SK-N-SH (cell line): ENCODE measurements at regions not wholly inside any gene's neighbourhood (a gene's known extent, or its start where the extent isn't known, plus 50 kb on each side); places are given as distances from the start of the nearest gene placed in this dataset.
"Not testable (repeated sequence)": the region's sequence is repeated elsewhere in the genome, so short reads cannot be mapped to it uniquely, and the experiment has no call there.

Source experiments
- CTCF ChIA-PET: fragments of 300-600, 350-600 bp; formaldehyde crosslinking; extraction: SDS; loops from one replicate; lab custom pipeline; 2021; lab: Yijun Ruan, JAX
- POLR2A ChIA-PET: fragments of 350-600 bp; sonication (Branson Sonifier 250); formaldehyde crosslinking; extraction: SDS; loops from one replicate; lab custom pipeline; 2020; ENCODE audit warnings: antibody characterized with exemption, inconsistent platforms; lab: Yijun Ruan, JAX
- DNase-seq: peaks from one replicate; pipeline ENCODE4 v3.0.0; 2012
- H2AFZ ChIP-seq: fragments of 200-600 bp; sonication (generic); 2 replicates; pipeline ENCODE4 v1.8.1; 2016; ENCODE audit warnings: antibody characterized with exemption, mild to moderate bottlenecking, low read depth
- H3F3A ChIP-seq: fragments of 200-600 bp; sonication (generic); replicated peaks from 2 replicates; pipeline ENCODE3; 2016; ENCODE audit warnings: antibody characterized with exemption, mild to moderate bottlenecking; ENCODE audit not compliant: insufficient read depth
- H3K27ac ChIP-seq, 2 experiments: fragments of 200-500 bp in 1 of 2; fragments of 200-600 bp in 1 of 2; sonication (Bioruptor generic) in 1 of 2; sonication (generic), shearing (Covaris generic) in 1 of 2; 2 replicates each; pipeline versions ENCODE4 v1.5.1 to v1.6.1; 2014 to 2016; ENCODE audit warnings: low read depth in 2 of 2, inconsistent platforms in 1 of 2, low read length in 1 of 2, mild to moderate bottlenecking in 1 of 2, mixed read lengths in 1 of 2
- H3K27me3 ChIP-seq: fragments of 200-600 bp; sonication (generic), shearing (Covaris generic); 2 replicates; pipeline ENCODE4 v1.6.1; 2016; ENCODE audit warnings: mixed run types; ENCODE audit not compliant: insufficient read depth
- H3K36me3 ChIP-seq, 2 experiments: fragments of 200-500 bp in 1 of 2; fragments of 200-600 bp in 1 of 2; sonication (Bioruptor generic) in 1 of 2; sonication (generic) in 1 of 2; replicated peaks in 1 of 2; 2 replicates each; pipeline versions ENCODE3 to v1.5.1; 2014 to 2016; ENCODE audit warnings: low read length in 1 of 2, mild to moderate bottlenecking in 1 of 2; ENCODE audit not compliant: insufficient read depth in 2 of 2, control insufficient read depth in 1 of 2
- H3K4me1 ChIP-seq, 2 experiments: fragments of 200-500 bp in 1 of 2; fragments of 200-600 bp in 1 of 2; sonication (Bioruptor generic) in 1 of 2; sonication (generic), shearing (Covaris generic) in 1 of 2; 2 replicates each; pipeline versions ENCODE4 v1.5.1 to v1.6.1; 2014 to 2016; ENCODE audit warnings: low read depth in 1 of 2, low read length in 1 of 2, mixed run types in 1 of 2; ENCODE audit not compliant: insufficient read depth in 2 of 2, control insufficient read depth in 1 of 2
- H3K4me2 ChIP-seq: fragments of 200-600 bp; sonication (generic), shearing (Covaris generic); 2 replicates; pipeline ENCODE4 v1.6.1; 2017; ENCODE audit warnings: mixed run types
- H3K4me3 ChIP-seq, 2 experiments: fragments of 200-500 bp in 1 of 2; fragments of 200-600 bp in 1 of 2; sonication (Bioruptor generic) in 1 of 2; sonication (generic), shearing (Covaris generic) in 1 of 2; 2 replicates each; pipeline versions ENCODE4 v1.5.1 to v1.8.1; 2014 to 2016; ENCODE audit warnings: low read depth in 2 of 2, inconsistent platforms in 1 of 2, low read length in 1 of 2, mild to moderate bottlenecking in 1 of 2, mixed read lengths in 1 of 2, moderate library complexity in 1 of 2
- H3K79me2 ChIP-seq: fragments of 200-600 bp; sonication (generic); 2 replicates; pipeline ENCODE4 v1.8.1; 2017; ENCODE audit warnings: mild to moderate bottlenecking; ENCODE audit not compliant: insufficient read depth
- H3K9ac ChIP-seq: fragments of 200-600 bp; sonication (generic); 2 replicates; pipeline ENCODE4 v1.6.1; 2017; ENCODE audit warnings: mixed run types
- H3K9me2 ChIP-seq: fragments of 200-600 bp; sonication (generic); 2 replicates; pipeline ENCODE4 v1.6.1; 2017; ENCODE audit warnings: mixed run types
- H3K9me3 ChIP-seq: fragments of 200-600 bp; sonication (generic); 2 replicates; pipeline ENCODE4 v1.6.1; 2017; ENCODE audit warnings: mixed run types, mild to moderate bottlenecking, moderate library complexity
- H4K20me1 ChIP-seq: fragments of 200-600 bp; sonication (generic); 2 replicates; pipeline ENCODE4 v1.6.1; 2017; ENCODE audit warnings: mild to moderate bottlenecking, mixed run types; ENCODE audit not compliant: insufficient read depth
- CHD2 ChIP-seq: fragments of 150-350 bp; IDR thresholded peaks from 2 replicates; pipeline ENCODE4 v1.6.1; 2018; ENCODE audit warnings: low read length; ENCODE audit not compliant: partially characterized antibody
- ELF1 ChIP-seq: IDR thresholded peaks from 2 replicates; pipeline ENCODE4 v1.4.0; 2012
- EZH2phosphoT487 ChIP-seq: fragments of 200-600 bp; sonication (generic); IDR thresholded peaks from 2 replicates; pipeline ENCODE4 v1.6.1; 2017; ENCODE audit warnings: low read depth, mixed run types, mild to moderate bottlenecking, antibody characterized with exemption, moderate library complexity, borderline replicate concordance
- FOXM1 ChIP-seq: IDR thresholded peaks from 2 replicates; pipeline ENCODE4 v1.4.0; 2012; ENCODE audit warnings: low read depth, mild to moderate bottlenecking
- GABPA ChIP-seq: IDR thresholded peaks from 2 replicates; pipeline ENCODE4 v1.4.0; 2012; ENCODE audit warnings: low read depth, mild to moderate bottlenecking
- GATA2 ChIP-seq: sonication (generic); formaldehyde crosslinking; IDR thresholded peaks from 2 replicates; pipeline ENCODE4 v1.5.0; 2020; ENCODE audit warnings: mild to moderate bottlenecking, missing genetic modification reagents
- JUND ChIP-seq: IDR thresholded peaks from 2 replicates; pipeline ENCODE4 v1.4.0; 2012
- MXI1 ChIP-seq: IDR thresholded peaks from 2 replicates; pipeline ENCODE4 v1.6.1; 2012; ENCODE audit warnings: mild to moderate bottlenecking, low read depth, low read length, improper control_type of control experiment
- NFIC ChIP-seq: IDR thresholded peaks from 2 replicates; pipeline ENCODE4 v1.4.0; 2012; ENCODE audit warnings: borderline replicate concordance
- POLR2AphosphoS5 ChIP-seq: IDR thresholded peaks from 2 replicates; pipeline ENCODE4 v1.6.1; 2012; ENCODE audit warnings: low read depth, low read length
- RAD21 ChIP-seq: IDR thresholded peaks from 2 replicates; pipeline ENCODE4 v1.6.1; 2012; ENCODE audit warnings: mild to moderate bottlenecking, low read length
- RFX5 ChIP-seq: IDR thresholded peaks from 2 replicates; pipeline ENCODE4 v1.6.1; 2012; ENCODE audit warnings: mild to moderate bottlenecking, improper control_type of control experiment, low read length
- SIN3A ChIP-seq: IDR thresholded peaks from 2 replicates; pipeline ENCODE4 v1.6.1; 2012; ENCODE audit warnings: low read depth, mild to moderate bottlenecking, low read length, moderate library complexity, borderline replicate concordance
- TAF1 ChIP-seq: IDR thresholded peaks from 2 replicates; pipeline ENCODE4 v1.6.1; 2012; ENCODE audit warnings: low read depth, mild to moderate bottlenecking, low read length, moderate library complexity, borderline replicate concordance
- TCF12 ChIP-seq: IDR thresholded peaks from 2 replicates; pipeline ENCODE4 v1.4.0; 2012
- YY1 ChIP-seq: IDR thresholded peaks from 2 replicates; pipeline ENCODE4 v1.4.0; 2012; ENCODE audit warnings: low read depth, mild to moderate bottlenecking
- WGBS: methylation state at CpG from one replicate; pipeline ENCODE4 v1.1.6; 2017; ENCODE audit warnings: low lambda C conversion rate; 5-methylcytosine and 5-hydroxymethylcytosine counted together
- TF ChIP-seq, protein P1 (sequence below): IDR thresholded peaks from 2 replicates; pipeline ENCODE4; 2012
- TF ChIP-seq, protein P2 (sequence below): IDR thresholded peaks from 2 replicates; pipeline ENCODE4 v1.4.0; 2012; ENCODE audit warnings: low read depth, borderline replicate concordance
- TF ChIP-seq, protein P3 (sequence below): IDR thresholded peaks from 2 replicates; pipeline ENCODE4 v1.6.1; 2012; ENCODE audit warnings: mild to moderate bottlenecking, low read depth, low read length, moderate library complexity
- TF ChIP-seq, protein P4 (sequence below): fragments of 150-350 bp; IDR thresholded peaks from 2 replicates; pipeline ENCODE4 v1.6.1; 2017; ENCODE audit warnings: antibody characterized with exemption, low read length, low read depth, borderline replicate concordance

DNA sequence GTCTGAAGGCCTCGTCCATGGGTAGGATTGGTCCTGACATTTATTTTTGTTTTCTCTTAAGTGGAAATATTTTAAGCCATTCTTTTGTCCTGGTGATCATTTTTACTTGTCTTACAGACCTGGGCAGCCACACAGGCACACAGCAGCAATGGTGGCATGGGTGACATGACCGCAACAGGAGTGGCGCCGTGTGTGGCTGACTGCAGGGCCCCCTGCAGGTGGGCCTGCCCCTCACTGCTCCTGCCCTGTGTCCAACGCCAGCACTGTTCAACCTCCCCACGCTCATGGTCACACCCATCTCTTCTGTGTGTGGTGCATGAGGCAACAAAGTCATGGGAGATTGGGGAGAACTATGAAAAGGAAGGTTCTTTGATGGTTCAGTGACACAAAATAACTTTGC is 151.9 kb downstream of the MYLK4 start:
- ChIA-PET CTCF (no interaction called here), POLR2A (no interaction called here)
- TF ChIP-seq RFX5 (no peak), SIN3A (no peak), GABPA (no peak), TAF1 (no peak), POLR2AphosphoS5 (no peak)
- TF ChIP-seq, protein P1, sequence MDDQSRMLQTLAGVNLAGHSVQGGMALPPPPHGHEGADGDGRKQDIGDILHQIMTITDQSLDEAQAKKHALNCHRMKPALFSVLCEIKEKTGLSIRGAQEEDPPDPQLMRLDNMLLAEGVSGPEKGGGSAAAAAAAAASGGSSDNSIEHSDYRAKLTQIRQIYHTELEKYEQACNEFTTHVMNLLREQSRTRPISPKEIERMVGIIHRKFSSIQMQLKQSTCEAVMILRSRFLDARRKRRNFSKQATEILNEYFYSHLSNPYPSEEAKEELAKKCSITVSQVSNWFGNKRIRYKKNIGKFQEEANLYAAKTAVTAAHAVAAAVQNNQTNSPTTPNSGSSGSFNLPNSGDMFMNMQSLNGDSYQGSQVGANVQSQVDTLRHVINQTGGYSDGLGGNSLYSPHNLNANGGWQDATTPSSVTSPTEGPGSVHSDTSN = no peak
- TF ChIP-seq, protein P2, sequence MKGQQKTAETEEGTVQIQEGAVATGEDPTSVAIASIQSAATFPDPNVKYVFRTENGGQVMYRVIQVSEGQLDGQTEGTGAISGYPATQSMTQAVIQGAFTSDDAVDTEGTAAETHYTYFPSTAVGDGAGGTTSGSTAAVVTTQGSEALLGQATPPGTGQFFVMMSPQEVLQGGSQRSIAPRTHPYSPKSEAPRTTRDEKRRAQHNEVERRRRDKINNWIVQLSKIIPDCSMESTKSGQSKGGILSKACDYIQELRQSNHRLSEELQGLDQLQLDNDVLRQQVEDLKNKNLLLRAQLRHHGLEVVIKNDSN = no peak
- no peaks in the 10 kb centered on the region for H3F3A ChIP-seq
- H3K36me3 ChIP-seq = no peaks in the 10 kb centered on the region
- no peaks in the 10 kb centered on the region for H3K4me1 ChIP-seq
- no peaks in the 10 kb centered on the region for H3K9me3 ChIP-seq
- H3K4me2 ChIP-seq = no peak overlapping the region
- DNase-seq = no peak
- no peaks in the 10 kb centered on the region for H3K9me2 ChIP-seq
- H3K27me3 ChIP-seq = peaks cover 8% of the 10 kb centered on the region; the same call in 1 of the 2 replicates
- no peak overlapping the region for H3K27ac ChIP-seq
- H4K20me1 ChIP-seq = no peaks in the 10 kb centered on the region
- no peaks in the 10 kb centered on the region for H3K79me2 ChIP-seq
- no peak overlapping the region for H3K4me3 ChIP-seq
- H3K9ac ChIP-seq = no peak overlapping the region
- WGBS = 60% methylated on average over 6 of the region's 6 CpGs
- no peak overlapping the region for H2AFZ ChIP-seq

- no peaks in the 10 kb centered on the region for H3F3A ChIP-seq
These were observed 152.7 kb downstream of the MYLK4 start for GRCh38 chr6:2597991-2598390.

DNA sequence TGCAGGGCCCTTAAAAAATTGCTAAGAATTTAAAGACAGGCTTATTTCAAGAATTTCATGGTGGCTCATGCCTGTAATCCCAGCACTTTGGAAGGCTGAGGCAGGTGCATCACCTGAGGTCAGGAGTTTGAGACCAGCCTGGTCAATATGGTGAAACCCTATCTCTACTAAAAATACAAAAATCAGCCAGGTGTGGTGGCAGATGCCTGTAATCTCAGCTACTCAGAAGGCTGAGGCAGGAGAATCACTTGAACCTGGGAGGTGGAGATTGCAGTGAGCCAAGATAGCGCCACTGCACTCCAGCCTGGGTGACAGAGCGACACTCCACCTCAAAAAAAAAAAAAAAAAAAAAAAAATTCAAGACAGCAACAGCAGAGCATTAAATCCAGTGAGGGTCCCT is 153.3 kb downstream of the MYLK4 start:
- H3K4me1 ChIP-seq, H3K36me3 ChIP-seq, H3K27ac ChIP-seq, H3K9ac ChIP-seq, DNase-seq, H2AFZ ChIP-seq, CTCF ChIA-PET, H4K20me1 ChIP-seq, H3K4me2 ChIP-seq, H3F3A ChIP-seq, H3K27me3 ChIP-seq, H3K4me3 ChIP-seq, POLR2A ChIA-PET, H3K79me2 ChIP-seq, H3K9me3 ChIP-seq, H3K9me2 ChIP-seq: not testable (repeated sequence)
- whole genome bisulfite sequencing = 47% methylated on average over 2 of the region's 2 CpGs

More at GRCh38 chr6:2597991-2598390, 152.7 kb downstream of the MYLK4 start:
- no peaks in the 10 kb centered on the region for H3K4me1 ChIP-seq
- WGBS = 59% methylated on average over 4 of the region's 4 CpGs
- CTCF ChIA-PET = no interaction called here
- no peak overlapping the region for H3K9ac ChIP-seq
- no peaks in the 10 kb centered on the region for H3K9me2 ChIP-seq
- H3K27ac ChIP-seq = no peak overlapping the region
- DNase-seq = no peak
- H2AFZ ChIP-seq = no peak overlapping the region
- no peak overlapping the region for H3K4me3 ChIP-seq
- no peaks in the 10 kb centered on the region for H3K79me2 ChIP-seq
- POLR2A ChIA-PET = no interaction called here
- H3K36me3 ChIP-seq = no peaks in the 10 kb centered on the region
- no peak overlapping the region for H3K4me2 ChIP-seq
- H3K9me3 ChIP-seq = no peaks in the 10 kb centered on the region
- no peaks in the 10 kb centered on the region; the same call in 1 of the 2 replicates for H3K27me3 ChIP-seq
- H4K20me1 ChIP-seq = no peaks in the 10 kb centered on the region
- no peak for TF ChIP-seq JUND
- no peak for TF ChIP-seq POLR2AphosphoS5
- TF ChIP-seq FOXM1 = no peak
- TF ChIP-seq GABPA = no peak
- TF ChIP-seq, protein P3, sequence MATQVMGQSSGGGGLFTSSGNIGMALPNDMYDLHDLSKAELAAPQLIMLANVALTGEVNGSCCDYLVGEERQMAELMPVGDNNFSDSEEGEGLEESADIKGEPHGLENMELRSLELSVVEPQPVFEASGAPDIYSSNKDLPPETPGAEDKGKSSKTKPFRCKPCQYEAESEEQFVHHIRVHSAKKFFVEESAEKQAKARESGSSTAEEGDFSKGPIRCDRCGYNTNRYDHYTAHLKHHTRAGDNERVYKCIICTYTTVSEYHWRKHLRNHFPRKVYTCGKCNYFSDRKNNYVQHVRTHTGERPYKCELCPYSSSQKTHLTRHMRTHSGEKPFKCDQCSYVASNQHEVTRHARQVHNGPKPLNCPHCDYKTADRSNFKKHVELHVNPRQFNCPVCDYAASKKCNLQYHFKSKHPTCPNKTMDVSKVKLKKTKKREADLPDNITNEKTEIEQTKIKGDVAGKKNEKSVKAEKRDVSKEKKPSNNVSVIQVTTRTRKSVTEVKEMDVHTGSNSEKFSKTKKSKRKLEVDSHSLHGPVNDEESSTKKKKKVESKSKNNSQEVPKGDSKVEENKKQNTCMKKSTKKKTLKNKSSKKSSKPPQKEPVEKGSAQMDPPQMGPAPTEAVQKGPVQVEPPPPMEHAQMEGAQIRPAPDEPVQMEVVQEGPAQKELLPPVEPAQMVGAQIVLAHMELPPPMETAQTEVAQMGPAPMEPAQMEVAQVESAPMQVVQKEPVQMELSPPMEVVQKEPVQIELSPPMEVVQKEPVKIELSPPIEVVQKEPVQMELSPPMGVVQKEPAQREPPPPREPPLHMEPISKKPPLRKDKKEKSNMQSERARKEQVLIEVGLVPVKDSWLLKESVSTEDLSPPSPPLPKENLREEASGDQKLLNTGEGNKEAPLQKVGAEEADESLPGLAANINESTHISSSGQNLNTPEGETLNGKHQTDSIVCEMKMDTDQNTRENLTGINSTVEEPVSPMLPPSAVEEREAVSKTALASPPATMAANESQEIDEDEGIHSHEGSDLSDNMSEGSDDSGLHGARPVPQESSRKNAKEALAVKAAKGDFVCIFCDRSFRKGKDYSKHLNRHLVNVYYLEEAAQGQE = no peak
- no peak for TF ChIP-seq MXI1
- no peak for TF ChIP-seq ELF1
- TF ChIP-seq RAD21 = no peak
- TF ChIP-seq, protein P4, sequence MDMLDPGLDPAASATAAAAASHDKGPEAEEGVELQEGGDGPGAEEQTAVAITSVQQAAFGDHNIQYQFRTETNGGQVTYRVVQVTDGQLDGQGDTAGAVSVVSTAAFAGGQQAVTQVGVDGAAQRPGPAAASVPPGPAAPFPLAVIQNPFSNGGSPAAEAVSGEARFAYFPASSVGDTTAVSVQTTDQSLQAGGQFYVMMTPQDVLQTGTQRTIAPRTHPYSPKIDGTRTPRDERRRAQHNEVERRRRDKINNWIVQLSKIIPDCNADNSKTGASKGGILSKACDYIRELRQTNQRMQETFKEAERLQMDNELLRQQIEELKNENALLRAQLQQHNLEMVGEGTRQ = no peak
- TF ChIP-seq GATA2 = no peak
- TF ChIP-seq TCF12 = no peak
- TF ChIP-seq EZH2phosphoT487 = no peak
- TF ChIP-seq CHD2 = no peak
- no peak for TF ChIP-seq YY1
- TF ChIP-seq TAF1 = no peak
- no peak for TF ChIP-seq NFIC
